HG02571 (cell line): ENCODE measurements at regions not wholly inside any gene's neighbourhood (a gene's known extent, or its start where the extent isn't known, plus 50 kb on each side); places are given as distances from the start of the nearest gene placed in this dataset.
"Not testable (repeated sequence)": the region's sequence is repeated elsewhere in the genome, so short reads cannot be mapped to it uniquely, and the experiment has no call there.

Source experiments
- ATAC-seq: cut with Tn5 transposase; IDR thresholded peaks from one replicate; pipeline ENCODE4 v1.9.1; 2021; ENCODE audit warnings: mild to moderate bottlenecking, moderate library complexity; ENCODE audit not compliant: unreplicated experiment

- not testable (repeated sequence) for ATAC-seq
Measured at GRCh38 chr9:68593760-68594159, 53.1 kb upstream of the TMEM252 start.

DNA sequence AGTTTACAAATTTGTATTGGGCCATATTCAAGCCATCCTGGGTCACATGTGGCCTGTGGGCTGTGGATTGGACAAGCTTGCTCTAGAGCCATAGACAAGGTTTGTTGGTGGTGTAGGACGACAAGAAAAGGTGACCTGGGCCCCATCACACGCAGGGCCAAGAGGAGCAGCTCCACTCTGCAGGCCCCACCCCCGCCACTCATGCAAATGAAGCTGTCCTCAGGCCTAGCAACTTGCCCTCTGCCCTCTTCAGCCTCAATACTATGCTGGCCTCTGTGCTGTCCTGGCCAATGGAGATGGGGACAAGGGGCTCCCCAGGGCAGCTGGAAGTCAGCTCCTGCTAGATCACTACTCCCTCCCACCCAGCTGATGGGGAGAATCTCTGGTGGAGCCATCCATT lies 55.2 kb upstream of the TMEM252 start:
- ATAC-seq, result no peak

- no peak for ATAC-seq
Measured at GRCh38 chr9:68597362-68597997, 56.8 kb upstream of the TMEM252 start.

DNA sequence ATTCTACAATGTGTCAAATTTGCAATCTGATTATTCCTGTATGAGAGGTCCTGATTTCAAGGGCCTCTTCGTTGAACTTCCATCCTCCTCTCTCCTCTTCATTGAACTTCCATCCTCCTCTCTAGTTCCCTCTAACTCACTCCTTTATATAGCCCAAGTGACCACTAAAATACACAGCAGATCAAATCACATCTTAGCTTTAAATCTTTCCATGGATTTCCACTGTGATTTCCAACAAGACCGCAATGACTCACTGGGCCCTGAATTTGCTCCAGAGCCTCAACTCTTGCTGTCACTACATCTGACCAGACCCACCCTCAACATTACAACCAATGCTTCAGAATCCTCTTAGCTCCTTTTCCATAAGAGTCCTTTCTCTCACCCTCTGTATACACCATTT lies 59.1 kb upstream of the TMEM252 start:
- ATAC-seq, result no peak

- no peak for ATAC-seq
Measured at GRCh38 chr9:68601081-68601480, 60.4 kb upstream of the TMEM252 start.

GRCh38 chr9:68603371-68603770 lies 62.7 kb upstream of the TMEM252 start:
- no peak for ATAC-seq

GRCh38 chr9:68608763-68609162 lies 68.1 kb upstream of the TMEM252 start:
- no peak for ATAC-seq

GRCh38 chr9:68609901-68610415 lies 69.3 kb upstream of the TMEM252 start:
- no peak for ATAC-seq

GRCh38 chr9:68614121-68614520 lies 73.4 kb upstream of the TMEM252 start:
- ATAC-seq, result no peak

DNA sequence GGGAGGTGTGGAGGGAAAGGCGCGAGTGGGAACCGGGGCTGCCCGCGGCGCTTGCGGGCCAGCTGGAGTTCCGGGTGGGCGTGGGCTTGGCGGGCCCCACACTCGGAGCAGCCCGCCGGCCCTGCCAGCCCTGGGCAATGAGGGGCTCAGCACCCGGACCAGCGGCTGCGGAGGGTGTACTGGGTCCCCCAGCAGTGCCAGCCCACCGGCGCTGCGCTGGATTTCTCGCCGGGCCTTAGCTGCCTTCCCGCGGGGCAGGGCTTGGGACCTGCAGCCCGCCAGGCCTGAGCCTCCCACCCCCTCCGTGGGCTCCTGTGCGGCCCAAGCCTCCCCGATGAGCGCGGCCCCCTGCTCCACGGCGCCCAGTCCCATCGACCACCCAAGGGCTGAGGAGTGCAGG lies 76.3 kb upstream of the TMEM252 start:
- ATAC-seq, result not testable (repeated sequence)

GRCh38 chr9:68619072-68619471 lies 78.4 kb upstream of the TMEM252 start:
- no peak for ATAC-seq

DNA sequence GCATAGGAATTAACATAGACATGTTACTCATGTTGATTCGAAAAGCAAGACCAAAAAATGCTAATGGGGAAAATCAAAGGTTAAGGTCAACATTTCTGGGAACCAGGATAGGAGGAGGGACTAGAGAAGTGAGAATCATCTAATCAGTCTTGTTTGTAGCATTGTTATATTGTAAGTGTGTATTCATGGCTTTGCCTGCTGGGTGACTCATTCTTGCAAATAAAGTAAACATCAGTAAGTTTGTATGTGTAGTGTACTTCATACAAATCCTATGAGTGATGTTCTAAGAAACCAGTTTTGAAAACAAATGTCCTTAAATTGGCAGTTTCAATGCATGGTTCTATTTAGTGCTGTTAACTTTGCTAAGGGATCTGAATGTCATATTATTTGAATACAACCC lies 79.0 kb upstream of the TMEM252 start:
- no peak for ATAC-seq

GRCh38 chr9:68625559-68625958 lies 79.5 kb upstream of the PIP5K1B start:
- no peak for ATAC-seq

DNA sequence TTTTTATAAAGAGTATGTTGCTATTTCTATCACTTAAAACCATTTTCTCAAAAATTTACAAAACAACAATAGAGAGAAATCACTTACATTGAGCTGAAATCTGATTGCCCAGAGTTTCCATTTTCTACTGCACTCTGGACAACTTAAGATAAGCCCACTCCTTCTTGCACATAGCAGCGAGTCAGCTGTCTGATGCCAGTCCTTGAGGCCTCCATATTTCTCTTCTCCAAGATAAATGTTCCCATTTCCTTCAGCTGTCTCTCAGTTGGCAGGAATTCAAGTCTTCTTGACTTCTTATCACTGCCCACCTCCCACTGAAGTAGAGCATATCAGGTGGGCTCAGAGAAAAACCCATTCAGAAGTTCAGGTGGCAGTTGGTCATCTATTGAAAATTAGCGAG lies 78.5 kb upstream of the PIP5K1B start:
- ATAC-seq, result no peak

DNA sequence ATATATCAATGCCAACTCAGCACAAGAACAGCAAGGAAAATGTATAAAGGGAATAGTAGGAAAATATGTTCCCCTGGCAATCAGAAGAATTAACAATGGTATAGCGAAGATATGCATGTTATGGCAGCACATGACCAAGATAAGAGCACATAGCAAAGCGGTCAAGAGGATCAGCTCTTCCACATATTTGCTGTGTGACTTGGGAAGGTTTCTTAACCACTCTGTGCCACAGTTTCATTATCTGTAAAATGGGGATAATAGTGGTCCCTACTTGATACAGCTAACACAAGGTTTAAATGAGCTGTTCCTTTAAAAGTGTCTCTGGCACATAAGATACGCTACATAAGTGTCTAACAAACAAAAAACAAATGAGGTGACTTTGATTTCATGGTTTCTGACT lies 77.9 kb upstream of the PIP5K1B start:
- ATAC-seq, result no peak

- ATAC-seq, result no peak
Measured at GRCh38 chr9:68627594-68627993, 77.4 kb upstream of the PIP5K1B start.

GRCh38 chr9:68629042-68629441 lies 76.0 kb upstream of the PIP5K1B start:
- no peak for ATAC-seq

DNA sequence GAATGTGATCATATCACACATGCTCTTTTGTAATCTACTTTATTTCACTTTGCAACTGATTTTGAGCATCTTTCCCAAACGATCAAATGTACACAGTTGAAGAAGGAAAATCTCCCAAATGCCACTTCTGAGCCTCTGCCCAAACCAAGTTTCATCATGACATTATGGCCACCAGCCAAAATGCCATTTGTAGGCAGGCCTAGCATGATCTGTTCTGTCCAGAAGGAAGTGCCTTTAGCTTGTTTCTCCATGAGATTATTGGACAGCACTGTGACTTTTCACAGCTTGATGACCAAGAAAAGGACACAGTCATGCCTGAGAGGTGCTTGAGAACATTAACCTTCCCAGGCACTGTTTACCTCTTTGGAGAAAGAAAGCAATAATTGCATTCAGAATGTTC lies 73.2 kb upstream of the PIP5K1B start:
- ATAC-seq, result no peak

GRCh38 chr9:68637020-68637419 lies 68.0 kb upstream of the PIP5K1B start:
- no peak for ATAC-seq

GRCh38 chr9:68639261-68639660 lies 65.8 kb upstream of the PIP5K1B start:
- ATAC-seq, result not testable (repeated sequence)

GRCh38 chr9:68640421-68641089 lies 64.5 kb upstream of the PIP5K1B start:
- no peak for ATAC-seq
